Thyroid gland (tissue), 4 donors: ENCODE measurements at regions not wholly inside any gene's neighbourhood (a gene's known extent, or its start where the extent isn't known, plus 50 kb on each side); places are given as distances from the start of the nearest gene placed in this dataset.

ENCODE experiments used
- DNase-seq, 2 donors: peaks; one replicate each; pipeline ENCODE4 v3.0.0-alpha.2; 2019
- H3K27ac ChIP-seq, 3 donors: fragments of 200-600 bp; sonication (generic); 1 replicate in 2 of 3; 2 replicates in 1 of 3; pipeline ENCODE4 v1.5.1; 2016 to 2019; ENCODE audit warnings: mild to moderate bottlenecking in 1 of 3, moderate library complexity in 1 of 3
- H3K27me3 ChIP-seq: fragments of 200-600 bp; sonication (generic); one replicate; pipeline ENCODE4 v1.5.1; 2019
- H3K36me3 ChIP-seq, 2 donors: fragments of 200-600 bp; sonication (generic); one replicate each; pipeline ENCODE4 v1.5.1; 2016 to 2019
- H3K4me1 ChIP-seq, 2 donors: fragments of 200-600 bp; sonication (generic); one replicate each; pipeline ENCODE4 v1.5.1; 2017 to 2019
- H3K4me3 ChIP-seq, 3 donors: fragments of 200-600 bp; sonication (generic); replicated peaks in 1 of 3; 1 replicate in 2 of 3; 2 replicates in 1 of 3; pipeline ENCODE4 v1.5.1; 2016; ENCODE audit warnings: mild to moderate bottlenecking in 1 of 3
- H3K9me3 ChIP-seq: fragments of 200-600 bp; sonication (generic); one replicate; pipeline ENCODE4 v1.5.1; 2017
- POLR2A ChIP-seq, 2 donors: fragments of 450-650 bp; IDR thresholded peaks; one replicate each; pipeline ENCODE4 v1.6.1; 2017; ENCODE audit warnings: antibody characterized with exemption in 2 of 2, mild to moderate bottlenecking in 2 of 2, moderate library complexity in 1 of 2
- WGBS, 2 donors: methylation state at CpG; one replicate each; pipeline ENCODE4 v1.1.5; 2017; 5-methylcytosine and 5-hydroxymethylcytosine counted together
- intact Hi-C: fragments of 100-400 bp; cut with DNase I; formaldehyde crosslinking; loops from one replicate; pipeline ENCODE4 v1.15.1; 2023
- TF ChIP-seq, protein P1 (sequence below), 6 experiments: fragments of 200-600 bp in 3 of 6; fragments of 450-650 bp in 3 of 6; sonication (generic) in 3 of 6; IDR thresholded peaks; one replicate each; pipeline ENCODE4 v1.5.1; 2016 to 2019; ENCODE audit warnings: antibody characterized with exemption in 6 of 6, mild to moderate bottlenecking in 2 of 6, inconsistent platforms in 1 of 6, moderate library complexity in 1 of 6

DNA sequence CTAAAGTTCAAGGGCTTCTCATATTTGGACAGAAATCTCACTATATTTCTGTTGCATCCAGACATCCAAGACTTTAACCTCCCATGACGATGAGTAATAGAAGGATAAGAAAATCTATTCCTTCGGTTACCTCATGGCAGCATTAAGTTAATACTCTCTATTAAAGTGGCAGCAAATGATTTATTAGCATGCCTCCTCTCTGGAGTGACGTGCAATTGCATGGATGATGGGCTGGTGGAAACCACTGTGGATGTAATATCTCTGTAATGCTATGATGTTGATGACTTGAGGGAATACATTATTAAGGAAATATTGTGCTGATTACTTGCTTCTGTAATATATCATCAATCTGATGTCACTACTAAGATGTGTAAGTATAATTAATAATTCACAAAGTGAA is 336.8 kb downstream of the DSEL start:
- DNase-seq = no peak
- no peak overlapping the region for H3K27ac ChIP-seq
- H3K9me3 ChIP-seq = no peaks in the 10 kb centered on the region
- no peaks in the 10 kb centered on the region for H3K36me3 ChIP-seq
- no peaks in the 10 kb centered on the region for H3K4me1 ChIP-seq
- no peak overlapping the region for H3K4me3 ChIP-seq
- H3K27me3 ChIP-seq = no peaks in the 10 kb centered on the region
- 64 to 78% methylated on average over 3 of the region's 3 CpGs for WGBS, 2 donors
- intact Hi-C loops = no loop called here
- TF ChIP-seq POLR2A (IDR thresholded peaks at IDR 0.05) = no peak
- TF ChIP-seq, protein P1, sequence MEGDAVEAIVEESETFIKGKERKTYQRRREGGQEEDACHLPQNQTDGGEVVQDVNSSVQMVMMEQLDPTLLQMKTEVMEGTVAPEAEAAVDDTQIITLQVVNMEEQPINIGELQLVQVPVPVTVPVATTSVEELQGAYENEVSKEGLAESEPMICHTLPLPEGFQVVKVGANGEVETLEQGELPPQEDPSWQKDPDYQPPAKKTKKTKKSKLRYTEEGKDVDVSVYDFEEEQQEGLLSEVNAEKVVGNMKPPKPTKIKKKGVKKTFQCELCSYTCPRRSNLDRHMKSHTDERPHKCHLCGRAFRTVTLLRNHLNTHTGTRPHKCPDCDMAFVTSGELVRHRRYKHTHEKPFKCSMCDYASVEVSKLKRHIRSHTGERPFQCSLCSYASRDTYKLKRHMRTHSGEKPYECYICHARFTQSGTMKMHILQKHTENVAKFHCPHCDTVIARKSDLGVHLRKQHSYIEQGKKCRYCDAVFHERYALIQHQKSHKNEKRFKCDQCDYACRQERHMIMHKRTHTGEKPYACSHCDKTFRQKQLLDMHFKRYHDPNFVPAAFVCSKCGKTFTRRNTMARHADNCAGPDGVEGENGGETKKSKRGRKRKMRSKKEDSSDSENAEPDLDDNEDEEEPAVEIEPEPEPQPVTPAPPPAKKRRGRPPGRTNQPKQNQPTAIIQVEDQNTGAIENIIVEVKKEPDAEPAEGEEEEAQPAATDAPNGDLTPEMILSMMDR (IDR thresholded peaks at IDR 0.05) = no peak

DNA sequence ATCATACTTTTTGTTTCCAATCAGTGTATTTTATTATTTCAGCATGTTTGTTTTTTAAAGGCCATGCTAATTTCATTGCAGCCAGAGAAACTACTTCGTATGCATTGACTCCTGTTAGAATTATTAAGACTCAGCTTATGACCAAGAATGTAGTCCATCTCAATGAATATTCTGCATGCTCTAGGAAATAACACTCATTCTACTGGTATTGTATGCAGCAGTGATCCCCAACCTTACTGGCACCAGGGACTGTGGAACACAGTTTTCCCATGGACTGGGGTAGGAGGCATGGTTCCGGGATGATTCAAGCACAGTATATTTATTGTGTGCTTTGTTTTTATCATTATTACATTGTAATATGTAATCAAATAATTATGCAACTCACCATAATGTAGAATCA is 356.9 kb downstream of the DSEL start:
- no peak for DNase-seq
- H3K27me3 ChIP-seq = no peaks in the 10 kb centered on the region
- H3K4me1 ChIP-seq = no peaks in the 10 kb centered on the region
- H3K36me3 ChIP-seq = no peaks in the 10 kb centered on the region
- no peak overlapping the region for H3K27ac ChIP-seq
- intact Hi-C loops = no loop called here
- H3K4me3 ChIP-seq = no peak overlapping the region
- 91 to 92% methylated on average over 2 of the region's 2 CpGs for WGBS, 2 donors
- no peaks in the 10 kb centered on the region for H3K9me3 ChIP-seq
- no peak for TF ChIP-seq POLR2A (IDR thresholded peaks at IDR 0.05)
- TF ChIP-seq, protein P1 (IDR thresholded peaks at IDR 0.05) = no peak

DNA sequence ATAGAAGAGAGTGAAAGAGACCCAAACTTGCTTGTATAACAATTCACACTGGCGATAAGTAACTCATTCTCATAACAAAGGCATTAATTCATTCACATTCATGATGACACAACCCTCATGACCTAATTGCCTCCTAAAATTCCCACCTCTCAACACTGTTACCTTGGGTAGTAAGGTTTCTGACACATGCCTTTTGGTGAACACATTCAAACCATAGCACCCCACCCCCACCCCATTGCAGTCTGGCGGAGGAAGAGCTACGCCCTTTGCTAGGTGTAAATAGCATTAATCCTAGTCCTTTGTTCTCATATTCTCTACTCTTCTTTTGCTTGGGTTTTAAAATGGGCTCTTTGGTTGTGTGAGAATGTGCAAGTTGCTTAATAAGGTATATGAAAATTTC is 361.5 kb downstream of the DSEL start:
- intact Hi-C loops = no loop called here
- no peak overlapping the region for H3K27ac ChIP-seq
- 95 to 97% methylated on average over 3 of the region's 3 CpGs for WGBS, 2 donors

DNA sequence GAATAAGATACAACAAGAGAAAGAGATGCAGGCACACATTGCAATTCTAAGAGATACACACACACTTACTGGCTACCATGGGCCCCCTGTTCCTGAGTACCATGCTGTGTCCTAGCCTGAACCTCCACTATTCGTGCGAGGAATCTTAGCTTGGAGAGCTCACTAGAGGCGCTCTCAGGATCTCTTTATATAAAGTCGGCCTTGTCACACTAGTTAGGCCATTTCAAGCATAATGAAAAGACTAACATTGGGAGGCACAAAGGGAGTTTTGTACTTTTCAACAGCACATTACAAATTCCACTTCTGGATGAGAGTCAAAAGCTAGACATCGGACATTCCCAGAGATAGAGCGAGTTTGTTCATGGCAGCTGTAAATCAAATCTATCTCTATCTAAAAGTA is 365.2 kb downstream of the DSEL start:
- DNase-seq = no peak
- Histone ChIP-seq H3K27ac (no peak overlapping the region), H3K27me3 (no peaks in the 10 kb centered on the region), H3K9me3 (no peaks in the 10 kb centered on the region), H3K4me3 (no peak overlapping the region), H3K4me1 (no peaks in the 10 kb centered on the region), H3K36me3 (no peaks in the 10 kb centered on the region)
- TF ChIP-seq POLR2A (IDR thresholded peaks at IDR 0.05) = no peak
- TF ChIP-seq, protein P1 (IDR thresholded peaks at IDR 0.05) = no peak
- WGBS, 2 donors = 86% methylated on average over 6 of the region's 6 CpGs
- intact Hi-C loops = no loop called here

More for the DNA sequence above, 361.5 kb downstream of the DSEL start:
- Histone ChIP-seq H3K36me3 (no peaks in the 10 kb centered on the region), H3K4me1 (no peaks in the 10 kb centered on the region), H3K9me3 (no peaks in the 10 kb centered on the region), H3K27me3 (no peaks in the 10 kb centered on the region), H3K4me3 (no peak overlapping the region)
- TF ChIP-seq, protein P1 (IDR thresholded peaks at IDR 0.05) = no peak
- TF ChIP-seq POLR2A (IDR thresholded peaks at IDR 0.05) = no peak
- DNase-seq = no peak

DNA sequence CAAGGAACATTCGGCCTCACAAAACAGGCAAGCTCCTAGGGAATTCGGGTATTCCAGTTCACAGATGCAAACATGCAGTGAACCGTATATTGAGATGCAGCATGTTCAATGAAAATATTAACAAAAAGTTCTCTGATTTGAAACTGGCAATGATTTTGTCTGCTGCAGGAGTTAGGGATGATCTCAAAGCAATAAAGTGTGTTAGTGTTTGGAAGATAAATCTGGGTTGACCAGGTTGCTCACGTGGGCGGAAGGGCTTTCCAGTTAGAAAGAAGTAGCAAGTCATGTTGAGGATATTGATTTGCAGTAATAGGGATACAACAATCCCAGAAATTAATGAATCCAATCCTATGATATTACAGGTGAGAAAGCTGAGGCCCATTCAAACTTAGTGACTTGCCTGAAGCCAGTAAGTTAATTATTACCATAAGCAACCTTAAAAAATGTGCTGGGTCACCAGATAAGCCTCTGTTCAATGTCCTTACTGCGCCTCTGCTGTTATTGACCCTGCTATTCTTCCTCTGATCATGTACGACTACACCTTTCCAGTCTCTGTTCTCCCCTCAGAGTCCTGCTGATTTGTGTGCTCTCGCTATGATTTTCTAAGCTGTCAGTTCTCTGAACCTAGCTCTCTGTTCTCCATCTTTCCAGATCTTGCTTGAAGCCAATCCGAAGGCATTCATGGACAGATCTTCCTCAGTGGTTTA is 370.8 kb downstream of the DSEL start:
- no peaks in the 10 kb centered on the region for H3K36me3 ChIP-seq
- intact Hi-C loops = no loop called here
- no peak for DNase-seq
- no peaks in the 10 kb centered on the region for H3K4me1 ChIP-seq
- H3K27ac ChIP-seq = no peak overlapping the region
- 92 to 94% methylated on average over 9 of the region's 9 CpGs for WGBS, 2 donors
- H3K4me3 ChIP-seq = no peak overlapping the region
- no peak for TF ChIP-seq POLR2A (IDR thresholded peaks at IDR 0.05)
- TF ChIP-seq, protein P1 (IDR thresholded peaks at IDR 0.05) = no peak
- H3K9me3 ChIP-seq = no peaks in the 10 kb centered on the region
- no peaks in the 10 kb centered on the region for H3K27me3 ChIP-seq
